NCI-H524 treated with DMSO at 0.1 percent for 48 hours (cell line): ENCODE measurements at regions not wholly inside any gene's neighbourhood (a gene's known extent, or its start where the extent isn't known, plus 50 kb on each side); places are given as distances from the start of the nearest gene placed in this dataset.

Experiments used
- DNase-seq: peaks from one replicate; lab custom pipeline; 2025; lab: John Stamatoyannopoulos, UW

- no peak for DNase-seq
Measured at GRCh38 chr12:28882444-28882843, 266.6 kb upstream of the FAR2 start.

GRCh38 chr12:28883406-28883997 lies 265.6 kb upstream of the FAR2 start:
- no peak for DNase-seq

GRCh38 chr12:28884904-28885679 lies 264.0 kb upstream of the FAR2 start:
- peak; percentile 10 for DNase-seq

- no peak for DNase-seq
Measured at GRCh38 chr12:28885928-28886327, 263.1 kb upstream of the FAR2 start.

- no peak for DNase-seq
Measured at GRCh38 chr12:28887461-28887990, 261.6 kb upstream of the FAR2 start.

GRCh38 chr12:28890664-28891063 lies 258.4 kb upstream of the FAR2 start:
- no peak for DNase-seq

- DNase-seq: no peak
Measured at GRCh38 chr12:28891126-28891525, 258.0 kb upstream of the FAR2 start.

GRCh38 chr12:28893365-28893764 lies 255.7 kb upstream of the FAR2 start:
- DNase-seq: no peak

GRCh38 chr12:28893856-28894255 lies 255.2 kb upstream of the FAR2 start:
- no peak for DNase-seq

GRCh38 chr12:28896421-28896820 lies 252.7 kb upstream of the FAR2 start:
- DNase-seq: no peak

- DNase-seq: no peak
Measured at GRCh38 chr12:28898038-28898437, 251.0 kb upstream of the FAR2 start.

- no peak for DNase-seq
Measured at GRCh38 chr12:28899951-28900350, 249.1 kb upstream of the FAR2 start.

GRCh38 chr12:28905220-28905955 lies 243.7 kb upstream of the FAR2 start:
- no peak for DNase-seq

- DNase-seq: no peak
Measured at GRCh38 chr12:28908646-28909045, 240.4 kb upstream of the FAR2 start.

- no peak for DNase-seq
Measured at GRCh38 chr12:28909291-28909690, 239.8 kb upstream of the FAR2 start.

- no peak for DNase-seq
Measured at GRCh38 chr12:28925719-28926376, 223.2 kb upstream of the FAR2 start.

- DNase-seq: no peak
Measured at GRCh38 chr12:28930704-28931103, 218.4 kb upstream of the FAR2 start.

GRCh38 chr12:28933176-28933575 lies 215.9 kb upstream of the FAR2 start:
- DNase-seq: no peak

GRCh38 chr12:28933864-28934527 lies 215.1 kb upstream of the FAR2 start:
- no peak for DNase-seq

GRCh38 chr12:28936221-28936620 lies 212.9 kb upstream of the FAR2 start:
- DNase-seq: peak; percentile 31

GRCh38 chr12:28936711-28937110 lies 212.4 kb upstream of the FAR2 start:
- no peak for DNase-seq

GRCh38 chr12:28937196-28937595 lies 211.9 kb upstream of the FAR2 start:
- DNase-seq: peak; percentile 51
